GM10266 (cell line): ENCODE measurements at regions not wholly inside any gene's neighbourhood (a gene's known extent, or its start where the extent isn't known, plus 50 kb on each side); places are given as distances from the start of the nearest gene placed in this dataset.
"Not testable (repeated sequence)": the region's sequence is repeated elsewhere in the genome, so short reads cannot be mapped to it uniquely, and the experiment has no call there.

Experiments used
- DNase-seq: peaks from one replicate; pipeline ENCODE4 v3.0.0; 2012; ENCODE audit errors: extremely low spot score
- CTCF ChIP-seq: IDR thresholded peaks from 2 replicates; pipeline ENCODE4 v1.5.1; 2012; ENCODE audit warnings: mild to moderate bottlenecking, low read depth; ENCODE audit not compliant: control insufficient read depth, insufficient read depth; ENCODE audit errors: missing control alignments

- no peak for TF ChIP-seq CTCF
- no peak for DNase-seq
These were observed 78.0 kb upstream of the AFDN start for GRCh38 chr6:167748458-167749379.

GRCh38 chr6:167750956-167751358 is 75.8 kb upstream of the AFDN start:
- DNase-seq, result no peak
- TF ChIP-seq CTCF, result no peak

DNA sequence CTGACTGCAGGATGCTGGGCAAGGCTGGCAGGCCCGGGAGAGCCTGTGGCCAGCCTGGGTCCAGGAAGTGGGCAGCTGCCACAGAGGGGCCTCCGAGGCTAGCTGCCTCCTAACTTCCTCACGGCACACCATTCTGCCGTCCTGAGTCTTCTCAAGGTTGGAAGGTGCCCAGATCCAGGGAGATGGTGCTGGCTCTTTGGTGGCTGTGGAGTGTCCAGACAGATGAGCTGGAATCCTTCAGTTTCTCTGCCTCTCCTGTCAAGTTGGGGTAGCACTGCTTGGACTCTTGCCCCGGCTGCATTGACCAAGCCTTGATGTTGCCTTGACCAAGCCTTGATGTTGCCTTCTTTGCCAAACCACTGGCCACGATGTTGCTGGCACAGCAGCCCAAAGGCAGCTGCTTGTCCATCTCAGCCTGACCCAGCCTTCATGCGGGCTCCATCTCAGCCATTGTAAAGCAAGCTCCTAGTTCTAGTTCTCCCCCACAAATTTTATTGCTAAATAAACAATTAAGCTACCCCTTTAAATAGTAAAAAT is 75.1 kb upstream of the AFDN start:
- no peak for DNase-seq
- TF ChIP-seq CTCF, result no peak

GRCh38 chr6:167753281-167753680 is 73.4 kb upstream of the AFDN start:
- not testable (repeated sequence) for DNase-seq

DNA sequence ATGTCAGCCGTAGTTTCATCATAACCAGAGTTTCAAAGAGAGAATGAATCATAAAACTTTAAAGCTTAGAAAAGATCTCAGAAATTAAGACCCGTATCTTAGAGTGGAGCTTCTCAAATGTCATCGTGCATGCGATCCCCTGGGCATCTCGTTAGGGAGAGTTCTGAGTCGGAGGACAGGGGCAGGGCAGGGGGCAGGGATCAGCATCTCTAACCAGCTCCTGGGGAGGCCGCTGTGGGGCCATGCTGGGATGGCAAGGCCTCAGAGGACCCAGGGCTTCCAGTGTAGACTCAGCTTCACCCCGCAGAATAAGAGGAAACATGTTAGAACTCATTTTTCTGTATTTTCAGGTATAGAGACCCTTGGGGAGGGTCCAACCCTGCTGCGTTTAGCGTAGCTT is 72.0 kb upstream of the AFDN start:
- DNase-seq, result no peak
- no peak for TF ChIP-seq CTCF

DNA sequence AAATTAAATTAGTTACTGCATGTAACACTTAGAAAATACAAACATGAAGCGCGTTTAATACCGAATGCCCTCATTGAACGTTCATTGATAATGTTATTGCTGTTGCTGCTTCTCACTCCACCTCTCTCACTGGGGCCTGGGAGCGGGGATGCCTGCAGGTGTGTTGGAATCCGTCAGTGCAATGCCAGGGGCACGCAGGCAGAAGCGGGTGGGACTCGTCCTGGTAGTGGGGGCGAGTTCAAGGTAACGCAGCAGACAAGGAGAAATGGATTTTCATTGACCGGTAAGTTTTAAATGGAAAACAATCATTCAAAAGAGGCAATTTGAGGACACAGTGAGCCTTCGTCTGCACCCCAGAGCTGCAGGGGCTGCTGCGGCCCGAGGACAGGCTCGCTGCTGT is 71.2 kb upstream of the AFDN start:
- no peak for TF ChIP-seq CTCF
- no peak for DNase-seq

DNA sequence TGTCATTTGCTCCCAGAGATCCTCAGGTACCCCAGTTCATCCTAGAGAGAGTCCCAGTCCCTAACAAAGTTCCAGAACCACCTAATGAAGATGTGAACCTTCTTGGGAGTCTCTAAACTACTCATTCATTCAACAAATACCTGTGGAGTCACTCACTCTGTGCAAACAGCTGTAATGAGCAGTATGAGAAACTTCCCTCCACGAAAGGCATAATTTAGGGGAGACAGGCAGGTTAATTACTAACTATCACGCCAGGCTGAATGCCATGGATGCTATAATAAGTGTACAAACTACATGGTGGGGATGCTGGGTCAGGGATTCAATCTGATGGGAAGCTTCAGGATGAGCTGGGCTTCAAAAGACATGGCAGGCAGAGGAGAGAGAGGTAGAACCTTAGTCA is 70.1 kb upstream of the AFDN start:
- no peak for TF ChIP-seq CTCF
- no peak for DNase-seq
